Activated CD8-positive, alpha-beta memory T cell treated with anti-CD3 and anti-CD28 coated beads for 24 hours (primary cell): ENCODE measurements at regions not wholly inside any gene's neighbourhood (a gene's known extent, or its start where the extent isn't known, plus 50 kb on each side); places are given as distances from the start of the nearest gene placed in this dataset.

Experiments used
- DNase-seq: peaks from one replicate; pipeline ENCODE4 v3.0.0-alpha.2; 2020

GRCh38 chr18:39752351-39752750, 2186.8 kb upstream of the CELF4 start:
- no peak for DNase-seq

DNA sequence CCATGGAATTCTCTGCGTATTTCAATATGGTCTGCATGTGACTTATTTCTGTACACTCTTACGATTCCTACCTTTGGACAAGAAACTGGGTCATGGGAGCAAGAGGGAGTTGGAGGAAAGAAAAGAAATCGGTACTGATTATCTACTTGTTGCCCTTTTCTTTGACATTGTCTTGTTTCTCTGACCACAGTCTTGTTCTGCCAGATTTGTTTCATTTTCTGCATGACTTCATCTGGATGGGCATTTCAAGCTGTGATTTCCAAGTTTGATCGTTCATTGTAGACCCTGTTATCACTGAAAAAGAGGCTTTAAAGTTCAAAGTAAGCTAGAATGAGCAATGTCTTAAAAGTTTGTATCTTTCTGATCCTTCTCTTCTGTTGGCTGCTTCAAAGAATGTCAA, 2186.3 kb upstream of the CELF4 start:
- DNase-seq, result no peak

- DNase-seq, result no peak
These were observed 2185.6 kb upstream of the CELF4 start for GRCh38 chr18:39751161-39751560.

GRCh38 chr18:39749154-39749553, 2183.6 kb upstream of the CELF4 start:
- no peak for DNase-seq

DNA sequence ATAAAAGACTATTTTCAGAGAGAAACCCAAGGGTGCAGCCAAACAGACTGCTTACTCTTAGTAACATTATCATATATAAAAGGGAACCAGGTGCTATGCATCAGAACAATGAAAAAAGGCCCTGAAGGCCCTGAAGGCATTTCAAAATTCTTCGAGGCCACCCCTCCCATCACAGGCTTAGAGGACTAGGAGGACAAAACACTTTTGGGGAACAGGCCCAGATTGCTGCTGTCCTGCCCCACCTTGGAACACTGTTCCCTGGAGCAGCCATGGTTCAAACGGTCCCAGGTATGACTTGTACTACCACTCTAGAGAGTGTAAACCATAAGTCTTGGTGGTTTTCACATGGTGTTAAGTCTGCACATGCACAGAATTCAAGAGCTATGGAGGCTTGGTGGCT, 2183.1 kb upstream of the CELF4 start:
- DNase-seq, result no peak

- DNase-seq, result no peak
These were observed 2180.6 kb upstream of the CELF4 start for GRCh38 chr18:39746201-39746600.

- no peak for DNase-seq
These were observed 2177.9 kb upstream of the CELF4 start for GRCh38 chr18:39743463-39743862.

DNA sequence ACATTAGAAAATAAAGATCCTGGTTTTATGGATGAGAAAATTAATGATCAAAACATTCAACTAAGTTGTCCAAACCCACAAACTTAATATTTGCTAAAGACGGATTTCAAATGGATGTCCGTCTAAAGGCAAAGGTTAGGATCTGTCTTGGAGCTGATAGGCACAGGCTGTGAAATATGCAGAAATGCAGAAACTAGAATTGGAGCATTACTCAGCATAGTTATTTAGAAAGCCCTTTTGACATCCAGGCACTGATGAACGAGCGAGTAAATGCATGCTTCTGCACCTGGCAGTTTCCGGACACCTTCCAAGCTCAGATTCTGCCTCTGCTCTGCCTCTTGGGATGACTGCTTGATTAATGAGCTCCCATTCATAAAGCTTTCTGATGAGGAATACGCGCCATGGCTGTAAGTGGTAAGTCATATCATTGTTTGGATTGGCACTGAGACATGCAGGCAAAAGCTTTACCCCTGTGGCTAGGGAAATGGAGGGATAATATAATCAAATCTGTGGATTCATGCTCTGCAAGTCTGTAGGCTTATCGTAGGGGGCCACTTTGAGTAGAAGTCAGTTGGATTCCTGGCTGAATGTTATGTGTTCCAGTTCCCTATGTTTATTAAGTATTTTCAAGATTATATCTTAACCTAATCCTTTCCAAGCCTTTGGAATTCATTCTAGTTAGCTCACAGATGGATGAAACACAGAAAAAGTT, 2176.3 kb upstream of the CELF4 start:
- no peak for DNase-seq

- no peak for DNase-seq
These were observed 2172.3 kb upstream of the CELF4 start for GRCh38 chr18:39737869-39738268.

GRCh38 chr18:39732918-39733317, 2167.3 kb upstream of the CELF4 start:
- no peak for DNase-seq

DNA sequence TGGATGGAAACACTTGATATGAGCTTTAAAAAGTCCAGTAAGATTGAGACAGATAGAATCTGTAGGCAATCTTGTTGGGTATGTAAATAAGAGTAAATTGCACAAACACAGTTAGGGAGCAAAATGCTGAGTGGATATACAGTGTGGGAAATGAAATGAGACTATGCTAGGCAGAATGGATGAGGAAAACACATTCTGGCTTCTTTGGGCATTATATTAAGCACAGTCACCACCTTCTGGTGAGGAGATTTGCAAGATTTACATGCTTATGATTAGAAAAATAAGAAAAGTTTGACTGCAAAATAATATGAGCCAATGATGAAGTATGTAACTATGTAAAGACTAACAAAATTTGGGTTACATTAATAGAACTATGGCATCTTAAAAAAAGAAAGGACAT, 2165.0 kb upstream of the CELF4 start:
- DNase-seq, result no peak

DNA sequence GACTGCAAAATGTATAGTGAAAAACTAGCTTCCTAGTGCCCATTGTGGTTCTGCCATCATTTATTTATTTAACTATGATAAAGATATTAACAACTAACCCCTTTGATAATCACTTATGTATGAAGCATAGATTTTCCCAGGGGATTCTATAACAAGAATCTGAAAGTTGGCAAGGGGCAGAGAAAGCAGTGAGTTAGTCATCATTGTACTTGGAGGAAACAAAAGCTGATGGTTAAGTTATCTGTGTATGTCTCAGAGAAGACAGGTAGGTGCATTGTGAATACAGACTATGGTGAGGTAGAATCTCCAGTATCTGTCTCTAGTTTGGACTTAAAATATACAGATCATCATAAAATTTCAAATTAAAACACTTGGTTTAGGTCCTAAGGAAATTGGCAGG, 2159.1 kb upstream of the CELF4 start:
- DNase-seq, result no peak

DNA sequence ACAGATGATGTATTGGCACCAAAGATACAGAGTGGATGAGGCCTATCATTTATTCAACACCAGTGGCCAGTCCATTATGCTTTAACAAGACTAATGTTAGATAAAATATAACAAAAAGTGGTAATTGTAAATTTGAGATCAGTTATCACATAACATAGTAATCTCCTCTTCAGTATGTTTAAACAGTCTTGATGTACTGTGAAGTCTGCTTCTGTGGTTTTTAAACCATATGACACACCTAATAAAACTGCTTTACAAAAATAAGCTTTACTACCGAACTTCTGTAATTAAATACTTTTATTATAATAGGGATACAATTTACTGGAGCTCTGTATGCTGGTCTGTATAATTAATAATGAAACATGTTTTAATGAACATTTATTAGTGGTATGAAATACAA, 2156.1 kb upstream of the CELF4 start:
- DNase-seq, result no peak

DNA sequence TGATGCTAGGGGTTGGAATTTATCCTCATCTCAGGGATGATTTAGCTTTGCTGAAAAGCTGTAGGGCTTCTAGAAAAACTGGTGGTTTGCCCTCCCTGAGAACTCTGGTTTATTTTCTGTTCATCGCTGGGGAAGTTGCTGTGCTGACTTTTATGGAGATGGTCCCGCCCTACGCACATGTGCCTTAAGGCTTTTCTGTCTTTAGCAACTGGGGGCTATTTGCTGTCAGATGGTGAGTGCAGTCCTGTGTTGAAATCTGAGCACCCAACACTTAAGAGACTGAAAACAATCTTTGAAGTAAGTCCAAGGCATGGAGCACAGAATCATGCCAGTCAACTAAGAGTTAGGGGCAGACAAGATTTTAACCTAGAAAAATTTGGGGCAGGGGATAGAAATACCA, 2148.4 kb upstream of the CELF4 start:
- no peak for DNase-seq

- DNase-seq, result no peak
These were observed 2146.1 kb upstream of the CELF4 start for GRCh38 chr18:39711701-39712100.

DNA sequence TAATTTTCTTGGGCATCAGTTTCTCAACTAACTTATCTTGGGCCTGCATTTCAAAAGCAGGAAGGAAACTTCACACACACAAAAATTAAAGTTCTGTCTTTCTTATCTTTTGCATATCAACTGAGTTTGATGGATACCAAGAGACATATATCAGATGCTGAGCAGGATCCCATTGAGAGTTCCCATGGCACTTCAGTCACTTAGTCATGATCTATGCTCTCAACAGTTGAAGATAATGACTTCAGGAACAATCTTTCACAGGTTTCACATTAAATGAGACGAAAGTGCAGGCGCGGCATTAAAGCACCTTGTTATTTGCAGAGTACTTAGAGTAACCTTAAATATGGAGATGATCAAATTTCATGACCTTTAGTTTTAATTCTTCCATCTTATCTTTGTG, 2139.8 kb upstream of the CELF4 start:
- no peak for DNase-seq

DNA sequence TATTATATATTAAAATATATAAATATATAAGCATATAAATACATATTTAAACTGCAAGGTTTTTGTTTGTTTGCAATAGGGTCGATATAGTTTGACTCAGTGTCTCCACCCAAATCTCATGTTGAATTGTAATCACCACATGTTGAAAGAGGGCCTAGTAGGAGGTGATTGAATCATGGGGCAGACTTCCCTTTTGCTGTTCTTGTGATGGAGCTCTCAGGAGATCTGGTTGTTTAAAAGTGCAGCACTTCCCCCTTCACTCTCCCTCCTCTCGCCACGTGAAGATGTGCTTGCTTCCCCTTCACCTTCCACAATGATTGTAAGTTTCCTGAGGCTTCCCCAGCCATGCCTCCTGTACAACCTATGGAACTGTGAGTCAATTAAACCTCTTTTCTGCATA, 2137.3 kb upstream of the CELF4 start:
- no peak for DNase-seq

DNA sequence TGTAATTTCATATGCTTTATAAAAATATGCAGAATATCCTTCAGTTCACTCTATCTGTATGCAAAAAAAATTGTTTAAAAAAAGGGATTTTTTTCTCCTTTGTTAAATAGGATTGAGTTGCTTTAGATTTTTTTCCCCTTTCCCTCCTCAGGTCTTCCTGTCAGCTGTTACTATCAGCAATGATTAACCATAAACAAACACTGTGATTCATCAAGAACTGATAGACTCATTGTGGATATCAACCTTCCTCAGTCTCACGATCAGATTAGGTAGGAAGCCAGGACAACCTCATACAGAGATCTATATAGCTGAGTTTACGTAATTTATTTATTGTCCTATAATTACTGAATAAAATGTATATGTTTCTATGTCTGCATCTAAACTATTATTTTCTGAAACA, 2136.2 kb upstream of the CELF4 start:
- DNase-seq, result no peak

- DNase-seq, result no peak
These were observed 2135.6 kb upstream of the CELF4 start for GRCh38 chr18:39701055-39701783.

- no peak for DNase-seq
These were observed 2133.9 kb upstream of the CELF4 start for GRCh38 chr18:39699340-39699964.

- DNase-seq, result no peak
These were observed 2132.8 kb upstream of the CELF4 start for GRCh38 chr18:39698436-39698835.

GRCh38 chr18:39693359-39693758, 2127.8 kb upstream of the CELF4 start:
- DNase-seq, result no peak

DNA sequence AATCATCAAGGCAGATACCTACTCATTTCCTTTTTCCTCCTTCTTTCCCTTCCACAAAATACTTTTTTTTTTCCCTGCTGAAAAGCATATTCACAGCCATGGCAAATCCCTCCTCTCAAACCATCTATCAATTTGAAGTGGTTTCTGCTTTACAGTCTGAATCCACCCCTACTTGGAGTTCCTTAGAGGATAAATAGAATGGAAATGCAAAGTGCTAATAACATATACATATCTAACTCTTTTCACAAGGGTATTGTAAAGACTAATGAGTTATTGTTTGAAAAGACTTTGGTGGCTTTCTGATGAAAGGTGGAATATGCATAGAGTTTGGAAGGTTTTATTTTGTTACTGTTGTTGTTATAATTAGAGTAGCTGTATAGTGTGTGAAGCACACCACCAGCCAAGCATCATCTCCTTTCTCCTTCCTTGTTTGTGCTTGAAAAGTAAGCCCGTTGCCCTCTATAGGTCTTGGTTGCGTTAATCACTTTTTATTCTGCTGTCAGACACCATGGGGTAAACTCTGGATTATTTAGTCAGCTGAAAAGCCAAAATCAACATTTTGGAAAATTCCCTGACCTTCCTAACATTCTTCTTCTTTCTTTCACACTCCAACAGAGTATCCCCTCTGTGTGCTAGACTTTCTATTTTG, 2126.9 kb upstream of the CELF4 start:
- DNase-seq, result no peak
